ENCODE measurements at regions not wholly inside any gene's neighbourhood (a gene's known extent, or its start where the extent isn't known, plus 50 kb on each side); places are given as distances from the start of the nearest gene placed in this dataset.

- TF ChIP-seq CTCF (conservative IDR thresholded peaks at IDR 0.05) = no peak
- TF ChIP-seq ZFX (IDR thresholded peaks at IDR 0.05) = no peak
These were observed 63.4 kb downstream of the IGLL5 start for GRCh38 chr22:22951035-22951434.

Measured in C4-2B (cell line).